PC-3 (cell line): ENCODE measurements at regions not wholly inside any gene's neighbourhood (a gene's known extent, or its start where the extent isn't known, plus 50 kb on each side); places are given as distances from the start of the nearest gene placed in this dataset.

Experiments used
- ATAC-seq: fragments of 200-7000 bp; cut with Tn5 transposase; 2 replicates; pipeline ENCODE4 v1.9.1; 2020; ENCODE audit warnings: mild to moderate bottlenecking, moderate library complexity
- BruUV-seq: library from RNA; stranded (reverse); fragments of 400-500 nt; replicated peaks from 2 replicates; lab custom pipeline; 2021; lab: Mats Ljungman, UMichigan
- CTCF ChIA-PET: fragments of 300-600 bp; sonication (Branson Sonifier 250); formaldehyde crosslinking; loops from one replicate; lab custom pipeline; 2022; ENCODE audit warnings: antibody characterized with exemption; lab: Charles Lee
- POLR2A ChIA-PET: fragments of 300-600 bp; sonication (Branson Sonifier 250); formaldehyde crosslinking; loops from one replicate; lab custom pipeline; 2022; ENCODE audit warnings: antibody characterized with exemption; ENCODE audit not compliant: unreplicated experiment; lab: Charles Lee
- DNase-seq: peaks from one replicate; pipeline ENCODE4 v3.0.0-alpha.2; 2015
- H2AFZ ChIP-seq: fragments of 300-600 bp; sonication (generic); 2 replicates; pipeline ENCODE4 v1.6.0; 2016; ENCODE audit warnings: antibody characterized with exemption, low read length
- H3F3A ChIP-seq: fragments of 300-600 bp; sonication (generic); one replicate; pipeline ENCODE4 v1.6.0; 2017; ENCODE audit warnings: antibody characterized with exemption, low read length, control low read depth, mild to moderate bottlenecking; ENCODE audit not compliant: unreplicated experiment
- H3K27ac ChIP-seq: fragments of 300-600 bp; sonication (generic); 2 replicates; pipeline ENCODE4 v1.5.1; 2016; ENCODE audit warnings: mild to moderate bottlenecking, low read length
- H3K27me3 ChIP-seq: fragments of 300-600 bp; sonication (generic); 2 replicates; pipeline ENCODE4 v1.6.1; 2016; ENCODE audit warnings: low read length, mixed read lengths
- H3K36me3 ChIP-seq: fragments of 300-600 bp; sonication (generic); 2 replicates; pipeline ENCODE4 v1.6.1; 2016; ENCODE audit warnings: low read depth, mixed run types, low read length, mixed read lengths
- H3K4me1 ChIP-seq: fragments of 300-600 bp; sonication (generic); 2 replicates; pipeline ENCODE4 v1.5.1; 2016; ENCODE audit warnings: low read length; ENCODE audit not compliant: insufficient read depth
- H3K4me2 ChIP-seq: fragments of 300-600 bp; sonication (generic); 2 replicates; pipeline ENCODE4 v1.6.0; 2016; ENCODE audit warnings: low read length
- H3K4me3 ChIP-seq: fragments of 300-600 bp; sonication (generic); 2 replicates; pipeline ENCODE4 v1.5.1; 2016; ENCODE audit warnings: mild to moderate bottlenecking, low read length, mixed read lengths
- H3K79me2 ChIP-seq: fragments of 300-600 bp; sonication (generic); 2 replicates; pipeline ENCODE4 v1.6.1; 2017; ENCODE audit warnings: low read length, mixed read lengths
- H3K9ac ChIP-seq: fragments of 300-600 bp; sonication (generic); 2 replicates; pipeline ENCODE4 v1.6.0; 2016; ENCODE audit warnings: mild to moderate bottlenecking, low read length
- H3K9me2 ChIP-seq: fragments of 300-600 bp; sonication (generic); replicated peaks from 2 replicates; pipeline ENCODE4 v1.6.1; 2016; ENCODE audit warnings: mixed run types, low read length, mixed read lengths
- H3K9me3 ChIP-seq: fragments of 300-600 bp; sonication (generic); 2 replicates; pipeline ENCODE4 v1.6.1; 2016; ENCODE audit warnings: low read length, mixed read lengths
- H4K20me1 ChIP-seq: fragments of 300-600 bp; sonication (generic); 2 replicates; pipeline ENCODE4 v1.6.1; 2016; ENCODE audit warnings: low read length, mixed read lengths
- EZH2 ChIP-seq: fragments of 300-600 bp; sonication (generic); IDR thresholded peaks from one replicate; pipeline ENCODE4 v1.6.1; 2017; ENCODE audit warnings: antibody characterized with exemption, mild to moderate bottlenecking, low read length; ENCODE audit not compliant: unreplicated experiment
- EZH2phosphoT487 ChIP-seq: fragments of 300-600 bp; sonication (generic); IDR thresholded peaks from 2 replicates; pipeline ENCODE4 v1.6.1; 2018; ENCODE audit warnings: mild to moderate bottlenecking, antibody characterized with exemption, low read length, borderline replicate concordance
- intact Hi-C: fragments of 100-400 bp; cut with micrococcal nuclease; formaldehyde crosslinking; loops from 2 replicates; pipeline ENCODE4 v1.9.0; 2023
- TF ChIP-seq, protein P1 (sequence below): fragments of 300-600 bp; sonication (generic); conservative IDR thresholded peaks from 2 replicates; pipeline ENCODE4 v1.5.1; 2017; ENCODE audit warnings: antibody characterized with exemption, low read depth, mild to moderate bottlenecking, low read length

DNA sequence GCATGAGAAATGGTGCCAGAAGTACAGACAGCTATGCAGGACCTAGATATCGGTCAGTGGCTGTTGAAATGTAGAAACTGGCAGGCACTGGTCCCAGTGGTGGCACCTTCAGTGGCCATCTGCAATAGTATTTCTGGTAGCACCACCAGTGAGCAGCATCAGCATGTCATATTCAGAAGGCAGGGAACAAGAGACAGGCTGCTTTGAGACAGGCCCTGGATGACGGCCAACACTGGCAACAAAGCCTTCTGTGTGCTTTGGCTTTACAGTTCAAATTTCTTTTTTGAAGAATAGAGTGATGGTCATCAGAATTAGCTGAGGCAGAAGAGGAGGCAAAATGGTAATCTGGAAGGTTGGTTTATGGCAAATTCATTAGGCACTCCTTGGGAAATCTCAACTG is 273.4 kb upstream of the SLC16A7 start:
- ATAC-seq = no peak
- POLR2A ChIA-PET = no interaction called here
- BruUV-seq = no TSS peak

DNA sequence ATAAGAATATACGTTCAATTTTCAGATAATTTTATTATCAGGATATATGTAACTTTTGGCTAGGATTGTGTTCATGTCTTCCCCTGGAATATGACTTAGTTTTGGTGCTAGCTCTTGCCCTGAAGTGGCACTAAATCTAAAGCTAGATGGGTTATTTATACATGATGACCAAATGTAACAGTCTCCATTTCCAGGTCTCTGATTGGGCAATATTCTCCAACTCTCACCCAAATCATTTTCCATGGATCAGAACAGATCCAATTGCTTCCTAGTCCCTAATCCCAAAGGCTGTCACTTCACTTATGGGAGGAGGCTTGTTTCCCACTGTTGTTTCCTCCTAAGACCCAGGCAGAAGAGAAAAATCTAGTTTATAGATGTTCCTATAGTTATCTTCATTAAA is 274.6 kb upstream of the SLC16A7 start:
- no peaks in the 10 kb centered on the region for H4K20me1 ChIP-seq
- no peaks in the 10 kb centered on the region for H3K79me2 ChIP-seq
- ChIA-PET CTCF (no interaction called here), POLR2A (no interaction called here)
- H3K4me2 ChIP-seq = no peak overlapping the region
- H3F3A ChIP-seq = no peaks in the 10 kb centered on the region
- H3K4me3 ChIP-seq = no peak overlapping the region
- no peaks in the 10 kb centered on the region for H3K4me1 ChIP-seq
- ATAC-seq = no peak
- no peaks in the 10 kb centered on the region for H3K27me3 ChIP-seq
- H3K9me3 ChIP-seq = no peaks in the 10 kb centered on the region
- no peak overlapping the region for H2AFZ ChIP-seq
- no TSS peak for BruUV-seq
- intact Hi-C loops = no loop called here
- H3K9ac ChIP-seq = no peak overlapping the region
- H3K27ac ChIP-seq = no peak overlapping the region
- no peaks in the 10 kb centered on the region for H3K36me3 ChIP-seq
- TF ChIP-seq EZH2phosphoT487 = no peak
- no peak for DNase-seq
- no peaks in the 10 kb centered on the region for H3K9me2 ChIP-seq

More for the DNA sequence above, 273.4 kb upstream of the SLC16A7 start:
- intact Hi-C loops = no loop called here
- Histone ChIP-seq H3K9ac (no peak overlapping the region), H3K4me3 (no peak overlapping the region), H3K4me1 (no peaks in the 10 kb centered on the region), H3K27me3 (no peaks in the 10 kb centered on the region), H3K36me3 (no peaks in the 10 kb centered on the region), H2AFZ (no peak overlapping the region), H3K27ac (no peak overlapping the region), H3K79me2 (no peaks in the 10 kb centered on the region), H3F3A (no peaks in the 10 kb centered on the region), H3K9me2 (no peaks in the 10 kb centered on the region), H3K9me3 (no peaks in the 10 kb centered on the region), H4K20me1 (no peaks in the 10 kb centered on the region), H3K4me2 (no peak overlapping the region)
- DNase-seq = no peak
- CTCF ChIA-PET = no interaction called here
- TF ChIP-seq EZH2 (no peak), EZH2phosphoT487 (no peak)
- TF ChIP-seq, protein P1, sequence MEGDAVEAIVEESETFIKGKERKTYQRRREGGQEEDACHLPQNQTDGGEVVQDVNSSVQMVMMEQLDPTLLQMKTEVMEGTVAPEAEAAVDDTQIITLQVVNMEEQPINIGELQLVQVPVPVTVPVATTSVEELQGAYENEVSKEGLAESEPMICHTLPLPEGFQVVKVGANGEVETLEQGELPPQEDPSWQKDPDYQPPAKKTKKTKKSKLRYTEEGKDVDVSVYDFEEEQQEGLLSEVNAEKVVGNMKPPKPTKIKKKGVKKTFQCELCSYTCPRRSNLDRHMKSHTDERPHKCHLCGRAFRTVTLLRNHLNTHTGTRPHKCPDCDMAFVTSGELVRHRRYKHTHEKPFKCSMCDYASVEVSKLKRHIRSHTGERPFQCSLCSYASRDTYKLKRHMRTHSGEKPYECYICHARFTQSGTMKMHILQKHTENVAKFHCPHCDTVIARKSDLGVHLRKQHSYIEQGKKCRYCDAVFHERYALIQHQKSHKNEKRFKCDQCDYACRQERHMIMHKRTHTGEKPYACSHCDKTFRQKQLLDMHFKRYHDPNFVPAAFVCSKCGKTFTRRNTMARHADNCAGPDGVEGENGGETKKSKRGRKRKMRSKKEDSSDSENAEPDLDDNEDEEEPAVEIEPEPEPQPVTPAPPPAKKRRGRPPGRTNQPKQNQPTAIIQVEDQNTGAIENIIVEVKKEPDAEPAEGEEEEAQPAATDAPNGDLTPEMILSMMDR = no peak

DNA sequence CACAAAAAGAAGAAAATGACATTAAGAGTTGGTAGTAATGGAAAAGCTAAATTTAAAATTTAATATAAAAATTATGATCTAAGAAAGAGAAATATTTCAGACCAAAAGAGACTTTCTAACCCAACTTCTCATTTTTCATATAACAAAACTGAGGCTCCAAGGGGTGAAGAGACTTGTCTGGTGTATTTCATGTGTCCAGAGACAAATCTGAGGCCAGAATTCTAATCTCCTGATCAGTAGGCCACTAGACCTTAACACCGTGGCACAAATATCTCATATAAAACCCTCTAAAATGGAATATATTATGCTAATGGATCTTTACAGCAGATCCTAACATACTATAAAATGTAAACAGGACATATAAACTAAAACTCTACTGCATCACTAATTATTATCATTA is 275.7 kb upstream of the SLC16A7 start:
- no peaks in the 10 kb centered on the region for H3K36me3 ChIP-seq
- CTCF ChIA-PET = no interaction called here
- no peaks in the 10 kb centered on the region for H4K20me1 ChIP-seq
- H3K4me1 ChIP-seq = no peaks in the 10 kb centered on the region
- no peaks in the 10 kb centered on the region for H3K9me3 ChIP-seq
- no peaks in the 10 kb centered on the region for H3F3A ChIP-seq
- TF ChIP-seq, protein P1 = no peak
- TF ChIP-seq EZH2 (no peak), EZH2phosphoT487 (no peak)
- H3K4me3 ChIP-seq = no peak overlapping the region
- no peaks in the 10 kb centered on the region for H3K79me2 ChIP-seq
- H3K27ac ChIP-seq = no peak overlapping the region
- no peaks in the 10 kb centered on the region for H3K9me2 ChIP-seq
- ATAC-seq = no peak
- no peak for DNase-seq
- intact Hi-C loops = no loop called here
- POLR2A ChIA-PET = no interaction called here
- H3K9ac ChIP-seq = no peak overlapping the region
- no peak overlapping the region for H3K4me2 ChIP-seq
- H2AFZ ChIP-seq = no peak overlapping the region
- no TSS peak for BruUV-seq
- H3K27me3 ChIP-seq = no peaks in the 10 kb centered on the region
